SJSA1 (cell line): ENCODE measurements at regions not wholly inside any gene's neighbourhood (a gene's known extent, or its start where the extent isn't known, plus 50 kb on each side); places are given as distances from the start of the nearest gene placed in this dataset.

Experiments used
- DNase-seq, 2 experiments: peaks; one replicate each; pipeline ENCODE4 v3.0.0-alpha.2; 2015 to 2020; ENCODE audit warnings: low spot score in 2 of 2, low read depth in 1 of 2
- H3K27ac ChIP-seq: fragments of 250-450 bp; sonication (Bioruptor Pico); 2 replicates; pipeline ENCODE4 v1.5.1; 2020; ENCODE audit warnings: mild to moderate bottlenecking, moderate library complexity
- H3K27me3 ChIP-seq: fragments of 250-450 bp; sonication (Bioruptor Pico); replicated peaks from 2 replicates; pipeline ENCODE4 v1.5.1; 2020; ENCODE audit warnings: mild to moderate bottlenecking, moderate library complexity
- H3K36me3 ChIP-seq: fragments of 250-450 bp; sonication (Bioruptor Pico); 2 replicates; pipeline ENCODE4 v1.5.1; 2020; ENCODE audit warnings: mild to moderate bottlenecking
- H3K4me1 ChIP-seq: fragments of 250-450 bp; sonication (Bioruptor Pico); replicated peaks from 2 replicates; pipeline ENCODE4 v1.6.1; 2021; ENCODE audit warnings: mild to moderate bottlenecking
- H3K4me3 ChIP-seq: fragments of 250-450 bp; sonication (Bioruptor Pico); 2 replicates; pipeline ENCODE4 v1.5.1; 2020; ENCODE audit warnings: mild to moderate bottlenecking
- H3K9me3 ChIP-seq: fragments of 250-450 bp; sonication (Bioruptor Pico); replicated peaks from 2 replicates; pipeline ENCODE4 v1.5.1; 2020; ENCODE audit warnings: mild to moderate bottlenecking

- Histone ChIP-seq H3K27ac (no peak overlapping the region), H3K27me3 (no peaks in the 10 kb centered on the region), H3K4me3 (no peak overlapping the region), H3K4me1 (peaks cover 35% of the 10 kb centered on the region), H3K36me3 (no peaks in the 10 kb centered on the region), H3K9me3 (no peaks in the 10 kb centered on the region)
- no peak for DNase-seq
Measured at GRCh38 chr2:234836271-234836670, 115.5 kb upstream of the SH3BP4 start.

GRCh38 chr2:234835738-234836137, 116.1 kb upstream of the SH3BP4 start:
- peaks cover 30% of the 10 kb centered on the region for H3K4me1 ChIP-seq
- DNase-seq: no peak
- no peaks in the 10 kb centered on the region for H3K27me3 ChIP-seq
- H3K27ac ChIP-seq: no peak overlapping the region
- no peaks in the 10 kb centered on the region for H3K9me3 ChIP-seq
- no peak overlapping the region for H3K4me3 ChIP-seq
- H3K36me3 ChIP-seq: no peaks in the 10 kb centered on the region

GRCh38 chr2:234834228-234834923, 117.4 kb upstream of the SH3BP4 start:
- Histone ChIP-seq H3K4me3 (no peak overlapping the region), H3K27me3 (no peaks in the 10 kb centered on the region), H3K27ac (no peak overlapping the region), H3K9me3 (no peaks in the 10 kb centered on the region), H3K4me1 (peaks cover 22% of the 10 kb centered on the region), H3K36me3 (no peaks in the 10 kb centered on the region)
- DNase-seq: no peak

- no peak overlapping the region for H3K27ac ChIP-seq
- H3K4me1 ChIP-seq: peaks cover 24% of the 10 kb centered on the region
- no peak for DNase-seq
- H3K36me3 ChIP-seq: no peaks in the 10 kb centered on the region
- H3K9me3 ChIP-seq: no peaks in the 10 kb centered on the region
- H3K4me3 ChIP-seq: no peak overlapping the region
- H3K27me3 ChIP-seq: no peaks in the 10 kb centered on the region
Measured at GRCh38 chr2:234830853-234831252, 121.0 kb upstream of the SH3BP4 start.

- Histone ChIP-seq H3K27ac (peak overlapping the region; percentile 0; the same call in 1 of the 2 replicates), H3K9me3 (no peaks in the 10 kb centered on the region), H3K27me3 (no peaks in the 10 kb centered on the region), H3K36me3 (no peaks in the 10 kb centered on the region), H3K4me3 (no peak overlapping the region), H3K4me1 (peaks cover 41% of the 10 kb centered on the region)
- no peak for DNase-seq
Measured at GRCh38 chr2:234829074-234829455, 122.8 kb upstream of the SH3BP4 start.

- DNase-seq: peak in 1 of 2 experiments; percentile 67
- Histone ChIP-seq H3K27me3 (no peaks in the 10 kb centered on the region), H3K27ac (peak overlapping the region; percentile 0), H3K36me3 (no peaks in the 10 kb centered on the region), H3K9me3 (no peaks in the 10 kb centered on the region), H3K4me3 (no peak overlapping the region), H3K4me1 (peaks cover 46% of the 10 kb centered on the region)
Measured at GRCh38 chr2:234828382-234829073, 123.3 kb upstream of the SH3BP4 start.

- H3K4me3 ChIP-seq: no peak overlapping the region
- peaks cover 51% of the 10 kb centered on the region for H3K4me1 ChIP-seq
- no peak for DNase-seq
- H3K27ac ChIP-seq: no peak overlapping the region
- no peaks in the 10 kb centered on the region for H3K36me3 ChIP-seq
- H3K9me3 ChIP-seq: no peaks in the 10 kb centered on the region
- no peaks in the 10 kb centered on the region for H3K27me3 ChIP-seq
Measured at GRCh38 chr2:234827096-234827860, 124.5 kb upstream of the SH3BP4 start.

GRCh38 chr2:234826681-234827080, 125.1 kb upstream of the SH3BP4 start:
- H3K27ac ChIP-seq: no peak overlapping the region
- H3K27me3 ChIP-seq: no peaks in the 10 kb centered on the region
- H3K9me3 ChIP-seq: no peaks in the 10 kb centered on the region
- no peak for DNase-seq
- H3K4me3 ChIP-seq: no peak overlapping the region
- peaks cover 51% of the 10 kb centered on the region for H3K4me1 ChIP-seq
- no peaks in the 10 kb centered on the region for H3K36me3 ChIP-seq

GRCh38 chr2:234825616-234826015, 126.2 kb upstream of the SH3BP4 start:
- no peak overlapping the region for H3K4me3 ChIP-seq
- H3K4me1 ChIP-seq: peaks cover 51% of the 10 kb centered on the region
- H3K36me3 ChIP-seq: no peaks in the 10 kb centered on the region
- H3K27me3 ChIP-seq: no peaks in the 10 kb centered on the region
- no peaks in the 10 kb centered on the region for H3K9me3 ChIP-seq
- no peak overlapping the region for H3K27ac ChIP-seq
- no peak for DNase-seq

- H3K36me3 ChIP-seq: no peaks in the 10 kb centered on the region
- H3K4me1 ChIP-seq: peaks cover 43% of the 10 kb centered on the region
- no peak overlapping the region for H3K4me3 ChIP-seq
- no peaks in the 10 kb centered on the region for H3K9me3 ChIP-seq
- H3K27me3 ChIP-seq: no peaks in the 10 kb centered on the region
- peak; percentile 88 to 94 for DNase-seq
- peak overlapping the region; percentile 58 for H3K27ac ChIP-seq
Measured at GRCh38 chr2:234823877-234824376, 127.9 kb upstream of the SH3BP4 start.

GRCh38 chr2:234823196-234823876, 128.5 kb upstream of the SH3BP4 start:
- H3K4me1 ChIP-seq: peaks cover 38% of the 10 kb centered on the region
- no peak overlapping the region for H3K4me3 ChIP-seq
- no peaks in the 10 kb centered on the region for H3K9me3 ChIP-seq
- no peaks in the 10 kb centered on the region for H3K36me3 ChIP-seq
- H3K27ac ChIP-seq: peak overlapping the region; percentile 58
- no peak for DNase-seq
- no peaks in the 10 kb centered on the region for H3K27me3 ChIP-seq

GRCh38 chr2:234821946-234822475, 129.8 kb upstream of the SH3BP4 start:
- DNase-seq: no peak

GRCh38 chr2:234818937-234819336, 132.9 kb upstream of the SH3BP4 start:
- no peak for DNase-seq
- Histone ChIP-seq H3K36me3 (no peaks in the 10 kb centered on the region), H3K4me1 (peaks cover 9% of the 10 kb centered on the region), H3K27me3 (no peaks in the 10 kb centered on the region), H3K9me3 (no peaks in the 10 kb centered on the region), H3K27ac (no peak overlapping the region), H3K4me3 (no peak overlapping the region)

More at GRCh38 chr2:234821946-234822475, 129.8 kb upstream of the SH3BP4 start:
- H3K27me3 ChIP-seq: no peaks in the 10 kb centered on the region
- H3K4me1 ChIP-seq: peaks cover 29% of the 10 kb centered on the region
- H3K27ac ChIP-seq: no peak overlapping the region
- H3K36me3 ChIP-seq: no peaks in the 10 kb centered on the region
- H3K4me3 ChIP-seq: no peak overlapping the region
- no peaks in the 10 kb centered on the region for H3K9me3 ChIP-seq
